Body of pancreas (tissue), 4 donors: ENCODE measurements at regions not wholly inside any gene's neighbourhood (a gene's known extent, or its start where the extent isn't known, plus 50 kb on each side); places are given as distances from the start of the nearest gene placed in this dataset.

Experiments used
- POLR2A ChIP-seq, 3 donors: fragments of 450-650 bp; IDR thresholded peaks; one replicate each; pipeline ENCODE4 v1.6.1; 2016; ENCODE audit warnings: antibody characterized with exemption in 3 of 3, mild to moderate bottlenecking in 2 of 3
- TF ChIP-seq, protein P1 (sequence below), 7 experiments: fragments of 450-650 bp in 4 of 7; fragments of 200-600 bp in 3 of 7; sonication (generic) in 3 of 7; IDR thresholded peaks; one replicate each; pipeline ENCODE4 v1.5.1; 2016 to 2019; ENCODE audit warnings: antibody characterized with exemption in 7 of 7

DNA sequence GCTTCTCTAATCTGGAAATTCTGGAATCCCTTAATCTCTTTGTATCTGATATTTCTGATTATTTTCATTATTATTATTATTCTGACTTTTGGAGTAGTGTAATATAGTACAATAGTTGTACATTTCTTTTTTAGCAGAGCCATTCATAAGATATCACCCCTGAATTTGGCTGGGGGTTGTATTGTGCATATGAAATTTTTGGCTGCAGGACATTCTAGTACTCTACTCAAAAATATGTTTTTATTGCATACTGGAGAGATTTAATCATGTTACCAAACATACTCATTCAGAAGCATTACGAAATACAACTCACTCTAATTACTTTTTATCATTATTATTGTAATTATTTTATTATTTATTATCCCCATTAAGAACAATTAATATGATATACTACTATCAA lies 589.7 kb upstream of the KCNMB2 start:
- TF ChIP-seq POLR2A (IDR thresholded peaks at IDR 0.05) = no peak
- TF ChIP-seq, protein P1, sequence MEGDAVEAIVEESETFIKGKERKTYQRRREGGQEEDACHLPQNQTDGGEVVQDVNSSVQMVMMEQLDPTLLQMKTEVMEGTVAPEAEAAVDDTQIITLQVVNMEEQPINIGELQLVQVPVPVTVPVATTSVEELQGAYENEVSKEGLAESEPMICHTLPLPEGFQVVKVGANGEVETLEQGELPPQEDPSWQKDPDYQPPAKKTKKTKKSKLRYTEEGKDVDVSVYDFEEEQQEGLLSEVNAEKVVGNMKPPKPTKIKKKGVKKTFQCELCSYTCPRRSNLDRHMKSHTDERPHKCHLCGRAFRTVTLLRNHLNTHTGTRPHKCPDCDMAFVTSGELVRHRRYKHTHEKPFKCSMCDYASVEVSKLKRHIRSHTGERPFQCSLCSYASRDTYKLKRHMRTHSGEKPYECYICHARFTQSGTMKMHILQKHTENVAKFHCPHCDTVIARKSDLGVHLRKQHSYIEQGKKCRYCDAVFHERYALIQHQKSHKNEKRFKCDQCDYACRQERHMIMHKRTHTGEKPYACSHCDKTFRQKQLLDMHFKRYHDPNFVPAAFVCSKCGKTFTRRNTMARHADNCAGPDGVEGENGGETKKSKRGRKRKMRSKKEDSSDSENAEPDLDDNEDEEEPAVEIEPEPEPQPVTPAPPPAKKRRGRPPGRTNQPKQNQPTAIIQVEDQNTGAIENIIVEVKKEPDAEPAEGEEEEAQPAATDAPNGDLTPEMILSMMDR (IDR thresholded peaks at IDR 0.05) = no peak
